ENCODE measurements at regions not wholly inside any gene's neighbourhood (a gene's known extent, or its start where the extent isn't known, plus 50 kb on each side); places are given as distances from the start of the nearest gene placed in this dataset.

- Mint-ChIP-seq H3K4me3 (no peak overlapping the region), H3K27me3 (ENCODE audit: low read depth, poor library complexity) (no peaks in the 10 kb centered on the region), H3K9me3 (peaks cover 12% of the 10 kb centered on the region), H3K4me1 (no peaks in the 10 kb centered on the region), H3K36me3 (ENCODE audit: low read depth) (no peaks in the 10 kb centered on the region), H3K27ac (no peak overlapping the region)
- DNase-seq = no peak
- TF ChIP-seq CTCF (IDR thresholded peaks at IDR 0.05) = no peak
These were observed 193.6 kb upstream of the PRR16 start for GRCh38 chr5:120270498-120270897.

GRCh38 chr5:120293796-120294195 lies 170.3 kb upstream of the PRR16 start:
- Mint-ChIP-seq H3K27ac (peak overlapping the region; percentile 68), H3K27me3 (ENCODE audit: low read depth, poor library complexity) (peaks cover 2% of the 10 kb centered on the region), H3K9me3 (no peaks in the 10 kb centered on the region), H3K36me3 (ENCODE audit: low read depth) (no peaks in the 10 kb centered on the region), H3K4me1 (no peaks in the 10 kb centered on the region), H3K4me3 (no peak overlapping the region)
- TF ChIP-seq CTCF (IDR thresholded peaks at IDR 0.05) = no peak
- DNase-seq = no peak

GRCh38 chr5:120297616-120298015 lies 166.5 kb upstream of the PRR16 start:
- peaks cover 2% of the 10 kb centered on the region for H3K27me3 Mint-ChIP-seq (ENCODE audit: low read depth, poor library complexity)
- H3K27ac Mint-ChIP-seq = peak overlapping the region; percentile 6
- DNase-seq = no peak
- H3K4me3 Mint-ChIP-seq = no peak overlapping the region
- H3K9me3 Mint-ChIP-seq = no peaks in the 10 kb centered on the region
- no peaks in the 10 kb centered on the region for H3K4me1 Mint-ChIP-seq
- H3K36me3 Mint-ChIP-seq (ENCODE audit: low read depth) = no peaks in the 10 kb centered on the region
- TF ChIP-seq CTCF (IDR thresholded peaks at IDR 0.05) = no peak

- Mint-ChIP-seq H3K27me3 (ENCODE audit: low read depth, poor library complexity) (peaks cover 2% of the 10 kb centered on the region), H3K27ac (no peak overlapping the region), H3K36me3 (ENCODE audit: low read depth) (no peaks in the 10 kb centered on the region), H3K9me3 (no peaks in the 10 kb centered on the region), H3K4me1 (no peaks in the 10 kb centered on the region), H3K4me3 (no peak overlapping the region)
- no peak for TF ChIP-seq CTCF (IDR thresholded peaks at IDR 0.05)
- DNase-seq = no peak
These were observed 165.1 kb upstream of the PRR16 start for GRCh38 chr5:120298981-120299380.

GRCh38 chr5:120304663-120305062 lies 159.4 kb upstream of the PRR16 start:
- TF ChIP-seq CTCF (IDR thresholded peaks at IDR 0.05) = no peak
- H3K27me3 Mint-ChIP-seq (ENCODE audit: low read depth, poor library complexity) = no peaks in the 10 kb centered on the region
- no peak for DNase-seq
- no peaks in the 10 kb centered on the region for H3K9me3 Mint-ChIP-seq
- H3K4me3 Mint-ChIP-seq = no peak overlapping the region
- H3K27ac Mint-ChIP-seq = no peak overlapping the region
- no peaks in the 10 kb centered on the region for H3K36me3 Mint-ChIP-seq (ENCODE audit: low read depth)
- H3K4me1 Mint-ChIP-seq = no peaks in the 10 kb centered on the region

GRCh38 chr5:120306303-120306702 lies 157.8 kb upstream of the PRR16 start:
- Mint-ChIP-seq H3K9me3 (peaks cover 3% of the 10 kb centered on the region), H3K27me3 (ENCODE audit: low read depth, poor library complexity) (no peaks in the 10 kb centered on the region), H3K4me1 (no peaks in the 10 kb centered on the region), H3K27ac (no peak overlapping the region), H3K4me3 (no peak overlapping the region), H3K36me3 (ENCODE audit: low read depth) (no peaks in the 10 kb centered on the region)
- no peak for TF ChIP-seq CTCF (IDR thresholded peaks at IDR 0.05)
- no peak for DNase-seq
